HG03565 (cell line): ENCODE measurements at regions not wholly inside any gene's neighbourhood (a gene's known extent, or its start where the extent isn't known, plus 50 kb on each side); places are given as distances from the start of the nearest gene placed in this dataset.
"Not testable (repeated sequence)": the region's sequence is repeated elsewhere in the genome, so short reads cannot be mapped to it uniquely, and the experiment has no call there.

Experiments
- ATAC-seq: cut with Tn5 transposase; IDR thresholded peaks from one replicate; pipeline ENCODE4 v1.9.1; 2021; ENCODE audit warnings: mild to moderate bottlenecking, moderate library complexity; ENCODE audit not compliant: unreplicated experiment

GRCh38 chr9:78663369-78663768 is 366.4 kb downstream of the PSAT1 start:
- ATAC-seq, result no peak

DNA sequence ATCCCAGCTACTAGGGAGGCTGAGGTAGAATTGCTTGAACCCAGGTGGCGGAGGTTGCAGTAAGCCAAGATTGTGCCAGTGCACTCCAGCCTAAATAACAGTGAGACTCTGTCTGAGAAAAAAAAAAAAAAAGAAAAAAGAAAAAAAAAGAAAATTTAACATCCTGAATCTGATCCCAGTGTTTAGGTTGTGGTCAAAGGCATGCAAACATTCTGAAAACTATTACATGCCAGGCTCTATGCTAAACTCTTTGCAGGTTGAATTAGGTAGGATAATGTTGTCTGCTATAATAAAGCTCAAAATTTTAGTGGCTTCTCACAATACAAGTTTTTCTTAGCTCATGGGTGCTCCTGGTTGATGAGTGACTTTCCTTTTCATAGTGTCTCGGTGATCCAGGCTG is 367.4 kb downstream of the PSAT1 start:
- ATAC-seq, result no peak

DNA sequence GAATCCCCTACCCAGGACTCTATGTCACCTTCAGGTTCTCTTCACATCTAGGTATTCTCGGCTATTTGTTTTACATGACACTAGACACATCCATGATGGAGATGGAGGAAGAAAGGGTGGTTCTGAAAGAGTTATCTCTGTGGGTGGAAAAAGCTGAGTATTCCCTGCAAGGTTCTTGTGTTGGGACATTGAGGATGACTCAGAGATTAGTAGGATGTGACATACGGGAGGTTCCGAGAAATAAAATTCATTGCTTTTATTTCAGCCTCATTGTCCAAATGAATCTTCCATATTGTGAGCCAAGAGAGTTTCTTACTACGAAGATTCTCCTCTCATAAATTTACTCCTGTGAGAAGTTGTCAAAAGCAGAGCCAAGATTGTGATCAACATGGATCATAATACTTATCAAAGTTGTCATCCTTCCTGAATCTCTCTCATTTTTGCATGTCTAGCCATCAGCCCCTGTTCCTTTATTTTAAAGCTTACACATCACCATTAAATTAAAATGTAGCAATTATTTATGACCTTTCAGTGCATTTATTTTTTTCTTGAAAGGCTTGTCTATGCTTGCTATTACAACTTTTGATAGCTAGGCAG is 370.0 kb downstream of the PSAT1 start:
- ATAC-seq, result no peak

GRCh38 chr9:78668148-78668832 is 371.4 kb downstream of the PSAT1 start:
- no peak for ATAC-seq

DNA sequence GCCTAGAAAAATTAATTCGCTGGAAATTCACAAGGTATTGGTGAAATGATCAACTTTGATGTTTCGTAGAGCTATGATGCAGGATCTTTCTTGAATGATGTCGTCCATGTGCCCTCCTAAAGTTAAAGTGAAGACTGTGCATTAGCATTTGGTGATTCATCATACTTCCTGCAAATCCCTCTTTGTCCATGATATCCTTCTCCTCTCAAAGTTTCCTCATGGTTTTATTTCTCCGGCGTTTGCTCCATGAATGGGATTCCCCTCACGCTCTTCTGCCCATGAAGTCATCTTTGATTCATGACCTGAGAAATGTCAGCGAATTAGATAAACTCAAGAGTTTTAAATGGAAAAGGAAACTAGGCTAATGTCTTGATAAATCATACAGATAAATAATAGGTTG is 372.7 kb downstream of the PSAT1 start:
- ATAC-seq, result no peak

- no peak for ATAC-seq
Observed at GRCh38 chr9:78671785-78672184, 374.9 kb downstream of the PSAT1 start.

DNA sequence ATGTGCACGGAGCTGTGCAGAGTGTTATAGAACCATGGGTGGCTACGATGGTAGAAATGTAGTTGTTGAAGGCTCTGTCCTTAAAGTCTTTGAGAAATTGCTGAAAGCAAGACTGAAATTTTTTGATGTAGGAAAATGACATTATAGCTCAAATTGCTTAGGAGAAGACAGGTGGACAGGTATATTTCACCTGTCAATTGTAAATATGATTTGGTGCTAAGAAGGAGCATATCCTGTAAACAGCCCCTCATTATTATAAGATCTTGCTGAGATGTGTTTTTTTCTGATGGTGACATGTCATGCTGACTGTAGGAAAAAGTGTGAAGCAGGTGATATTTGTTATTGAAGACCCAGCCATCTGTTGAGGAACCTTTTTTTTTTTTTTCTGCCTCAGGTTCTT is 377.9 kb downstream of the PSAT1 start:
- ATAC-seq, result no peak

DNA sequence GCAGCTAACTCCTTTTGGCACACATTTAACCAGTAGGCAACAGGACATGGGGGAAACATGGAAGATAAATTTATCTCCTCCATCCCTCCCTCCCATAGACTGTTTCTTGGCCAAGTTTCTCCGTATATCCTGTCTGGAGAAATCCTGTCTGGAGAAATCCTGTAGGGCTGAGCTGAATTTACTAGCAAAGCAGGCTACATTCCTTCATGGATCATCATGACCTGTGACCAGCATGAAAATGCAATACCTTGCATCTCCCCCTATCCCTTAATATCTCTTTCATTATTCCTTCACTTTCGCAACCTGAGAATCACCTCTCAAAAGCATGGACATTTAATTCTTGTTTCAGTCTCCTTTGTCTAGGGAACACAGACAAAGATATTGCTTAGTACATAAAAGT is 379.1 kb downstream of the PSAT1 start:
- ATAC-seq, result no peak

DNA sequence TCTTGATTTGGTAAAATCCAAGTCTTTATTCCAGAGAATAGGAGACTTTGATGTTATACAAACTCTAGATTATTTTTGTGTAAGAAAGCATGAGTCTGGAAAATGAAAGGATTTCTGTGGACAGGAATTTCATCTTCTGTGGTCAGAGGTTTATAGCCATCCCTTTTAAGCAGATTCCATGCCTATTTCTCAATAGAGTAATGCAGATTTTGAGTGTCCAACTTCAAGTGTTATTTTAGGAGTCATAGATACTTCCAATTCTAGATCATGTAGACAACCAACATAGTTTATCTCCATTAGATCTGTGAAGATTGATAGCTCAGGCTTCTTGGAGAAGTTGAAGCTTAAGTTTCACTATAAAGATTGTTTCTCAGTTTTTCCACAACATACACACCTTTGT is 379.7 kb downstream of the PSAT1 start:
- ATAC-seq, result no peak

DNA sequence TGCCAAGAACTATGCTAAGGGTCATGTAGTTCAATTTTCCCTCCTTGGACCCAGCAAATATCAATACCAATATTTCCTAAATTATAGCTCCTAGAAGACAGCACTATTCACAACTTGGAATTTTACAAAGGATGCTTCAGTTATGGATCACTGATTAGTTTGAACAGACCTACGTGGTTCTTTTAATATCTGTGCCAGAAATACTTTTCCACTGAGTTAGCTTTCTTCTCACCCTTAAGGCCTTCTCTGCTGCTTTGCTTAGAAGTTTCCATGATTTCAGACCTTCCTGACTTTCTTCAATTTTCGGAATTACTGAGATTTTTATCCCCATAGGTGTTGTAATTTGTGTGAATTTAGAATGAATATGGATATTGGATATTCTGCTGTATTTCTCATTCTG is 380.4 kb downstream of the PSAT1 start:
- ATAC-seq, result no peak

GRCh38 chr9:78678877-78679276 is 382.0 kb downstream of the PSAT1 start:
- no peak for ATAC-seq

- no peak for ATAC-seq
Observed at GRCh38 chr9:78680196-78680595, 383.3 kb downstream of the PSAT1 start.

- ATAC-seq, result no peak
Observed at GRCh38 chr9:78682216-78682615, 385.3 kb downstream of the PSAT1 start.

DNA sequence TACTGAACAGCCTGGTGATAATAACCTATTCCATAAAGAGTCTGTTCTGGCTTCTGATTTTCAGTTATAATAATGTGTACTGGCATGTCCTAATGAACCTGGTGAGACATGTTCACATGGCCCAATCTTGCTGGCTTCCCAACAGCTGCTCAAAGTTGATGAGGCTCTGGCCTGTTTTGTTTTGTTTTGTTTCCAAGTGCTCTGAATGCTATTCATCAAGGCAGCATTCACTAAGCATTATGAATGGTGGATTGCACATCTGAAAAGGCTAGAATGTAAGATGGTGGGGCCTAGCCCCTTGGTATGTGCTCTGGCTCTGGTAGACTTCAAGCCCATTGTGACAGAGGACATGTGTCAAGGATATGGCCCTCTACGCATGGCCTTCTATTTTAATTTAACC is 388.5 kb downstream of the PSAT1 start:
- ATAC-seq, result no peak

- no peak for ATAC-seq
Observed at GRCh38 chr9:78688796-78689195, 391.9 kb downstream of the PSAT1 start.

GRCh38 chr9:78691542-78691941 is 394.6 kb downstream of the PSAT1 start:
- ATAC-seq, result no peak

GRCh38 chr9:78692871-78693270 is 395.9 kb downstream of the PSAT1 start:
- no peak for ATAC-seq

DNA sequence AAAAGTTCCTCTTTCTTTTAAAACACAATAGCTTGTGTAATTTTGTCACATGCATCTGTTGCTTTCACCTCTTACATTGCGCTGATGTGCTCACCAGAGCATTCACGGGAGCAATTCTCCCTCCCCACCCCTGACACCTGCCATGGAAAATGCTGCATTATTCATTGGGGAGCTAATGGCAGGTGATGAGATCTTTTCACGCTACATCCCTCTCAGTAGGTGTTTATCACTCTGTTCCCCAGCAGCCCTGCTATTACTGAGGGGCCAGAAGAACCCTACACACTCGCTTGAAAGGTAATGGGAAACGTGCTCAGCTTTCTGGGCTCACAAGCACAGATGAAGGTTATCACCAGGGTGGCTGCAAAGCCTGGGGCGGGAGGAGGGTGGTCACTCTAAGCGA is 398.0 kb downstream of the PSAT1 start:
- no peak for ATAC-seq

DNA sequence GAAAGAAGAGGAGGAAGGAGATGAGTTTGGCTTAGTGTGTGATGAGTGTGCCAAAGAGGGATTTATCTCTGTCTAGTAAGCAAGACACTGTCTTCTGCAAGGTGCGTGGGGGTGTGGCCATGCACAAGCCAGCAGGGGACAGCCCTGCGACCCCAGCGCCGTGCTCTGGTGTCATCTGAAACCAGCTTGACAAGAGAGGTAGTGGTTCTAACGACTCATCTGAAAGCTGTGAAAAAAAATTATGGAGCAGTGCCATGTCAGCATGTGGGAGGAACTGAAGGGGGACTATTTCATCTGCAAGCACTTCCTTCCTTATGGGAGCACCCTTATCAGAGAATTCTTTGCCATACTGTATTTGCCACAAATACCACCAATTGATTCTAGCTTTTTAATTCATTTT is 398.6 kb downstream of the PSAT1 start:
- ATAC-seq, result no peak

DNA sequence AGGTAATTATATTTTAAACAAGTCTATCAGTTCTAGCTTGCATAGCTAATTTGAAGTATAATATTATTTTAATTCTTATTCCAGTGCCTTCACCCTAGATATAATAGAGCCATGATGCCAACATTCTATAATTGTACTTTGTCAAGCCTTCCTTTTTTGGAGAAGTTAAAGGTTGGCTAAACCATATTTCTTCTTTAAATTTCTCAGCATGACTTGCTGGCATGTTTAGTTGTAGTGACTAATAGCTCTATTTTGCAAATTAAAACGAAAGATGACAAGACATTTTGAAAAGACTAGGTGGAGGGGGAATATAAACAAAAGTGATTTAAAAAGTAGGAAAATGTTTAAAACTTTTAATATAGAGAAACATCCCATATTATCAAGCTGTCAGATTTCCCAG is 400.7 kb downstream of the PSAT1 start:
- no peak for ATAC-seq

DNA sequence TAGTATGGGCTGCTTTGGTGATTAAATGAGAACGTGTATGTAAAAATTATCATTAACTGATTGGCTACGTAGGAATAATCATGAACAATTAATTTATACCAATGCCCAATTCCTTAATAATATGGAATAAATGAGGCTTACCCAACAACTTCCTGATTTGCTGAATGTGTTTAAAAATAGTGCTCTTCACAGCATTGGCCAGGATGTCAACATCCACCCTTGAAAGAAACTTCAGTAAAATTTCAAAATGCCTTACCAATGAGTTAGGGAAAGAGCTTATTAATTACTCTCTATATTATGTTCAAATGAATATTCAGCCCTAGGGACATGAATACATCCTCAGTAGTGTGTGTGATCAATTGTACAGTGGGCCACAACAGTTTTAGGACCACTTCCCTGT is 401.4 kb downstream of the PSAT1 start:
- no peak for ATAC-seq

- not testable (repeated sequence) for ATAC-seq
Observed at GRCh38 chr9:78699217-78699616, 402.3 kb downstream of the PSAT1 start.

GRCh38 chr9:78704153-78704552 is 407.2 kb downstream of the PSAT1 start:
- not testable (repeated sequence) for ATAC-seq
